ENCODE measurements at regions not wholly inside any gene's neighbourhood (a gene's known extent, or its start where the extent isn't known, plus 50 kb on each side); places are given as distances from the start of the nearest gene placed in this dataset.
"Not testable (repeated sequence)": the region's sequence is repeated elsewhere in the genome, so short reads cannot be mapped to it uniquely, and the experiment has no call there.

DNA sequence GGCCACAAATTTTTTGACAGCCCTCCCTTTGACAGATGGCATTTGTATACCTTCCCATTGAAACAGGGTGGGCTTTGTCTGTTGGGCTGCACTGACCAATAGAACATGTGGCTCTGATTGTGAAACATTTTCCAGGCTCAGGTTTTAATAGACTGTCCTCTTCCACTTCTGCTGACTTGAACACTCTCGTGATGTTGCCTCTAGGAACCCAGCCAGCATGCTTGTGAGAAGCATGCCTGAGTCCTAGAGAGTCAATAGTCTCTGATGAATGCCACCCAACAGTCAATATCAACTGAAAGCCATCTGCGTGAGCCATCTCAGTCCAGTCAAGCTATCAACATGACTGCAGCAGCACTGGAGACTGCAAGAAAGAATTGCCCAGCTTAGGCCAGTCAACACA, 290.0 kb downstream of the SLC7A11 start:
- CTCF ChIA-PET = no interaction called here
- Mint-ChIP-seq H3K9me3 (peaks cover 5% of the 10 kb centered on the region), H3K27me3 (no peaks in the 10 kb centered on the region), H3K36me3 (ENCODE audit: low read depth) (no peaks in the 10 kb centered on the region), H3K4me1 (ENCODE audit: low read depth) (no peaks in the 10 kb centered on the region), H3K4me3 (no peak overlapping the region), H3K27ac (no peak overlapping the region)
- intact Hi-C loops (cut with micrococcal nuclease) = no loop called here
- TF ChIP-seq, protein P1, sequence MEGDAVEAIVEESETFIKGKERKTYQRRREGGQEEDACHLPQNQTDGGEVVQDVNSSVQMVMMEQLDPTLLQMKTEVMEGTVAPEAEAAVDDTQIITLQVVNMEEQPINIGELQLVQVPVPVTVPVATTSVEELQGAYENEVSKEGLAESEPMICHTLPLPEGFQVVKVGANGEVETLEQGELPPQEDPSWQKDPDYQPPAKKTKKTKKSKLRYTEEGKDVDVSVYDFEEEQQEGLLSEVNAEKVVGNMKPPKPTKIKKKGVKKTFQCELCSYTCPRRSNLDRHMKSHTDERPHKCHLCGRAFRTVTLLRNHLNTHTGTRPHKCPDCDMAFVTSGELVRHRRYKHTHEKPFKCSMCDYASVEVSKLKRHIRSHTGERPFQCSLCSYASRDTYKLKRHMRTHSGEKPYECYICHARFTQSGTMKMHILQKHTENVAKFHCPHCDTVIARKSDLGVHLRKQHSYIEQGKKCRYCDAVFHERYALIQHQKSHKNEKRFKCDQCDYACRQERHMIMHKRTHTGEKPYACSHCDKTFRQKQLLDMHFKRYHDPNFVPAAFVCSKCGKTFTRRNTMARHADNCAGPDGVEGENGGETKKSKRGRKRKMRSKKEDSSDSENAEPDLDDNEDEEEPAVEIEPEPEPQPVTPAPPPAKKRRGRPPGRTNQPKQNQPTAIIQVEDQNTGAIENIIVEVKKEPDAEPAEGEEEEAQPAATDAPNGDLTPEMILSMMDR (IDR thresholded peaks at IDR 0.05) = no peak
- POLR2A ChIA-PET = no interaction called here
- DNase-seq (no peak), ATAC-seq (no peak)

- TF ChIP-seq, protein P1 (IDR thresholded peaks at IDR 0.05) = no peak
- intact Hi-C loops (cut with micrococcal nuclease) = no loop called here
- H3K27ac Mint-ChIP-seq = no peak overlapping the region
- DNase-seq (no peak), ATAC-seq (no peak)
- H3K27me3 Mint-ChIP-seq = no peaks in the 10 kb centered on the region
- no peak overlapping the region for H3K4me3 Mint-ChIP-seq
- CTCF ChIA-PET = no interaction called here
- H3K4me1 Mint-ChIP-seq (ENCODE audit: low read depth) = no peaks in the 10 kb centered on the region
- POLR2A ChIA-PET = no interaction called here
- H3K9me3 Mint-ChIP-seq = peaks cover 5% of the 10 kb centered on the region
- H3K36me3 Mint-ChIP-seq (ENCODE audit: low read depth) = no peaks in the 10 kb centered on the region
Observed at GRCh38 chr4:137950286-137950685, 291.9 kb downstream of the SLC7A11 start.

DNA sequence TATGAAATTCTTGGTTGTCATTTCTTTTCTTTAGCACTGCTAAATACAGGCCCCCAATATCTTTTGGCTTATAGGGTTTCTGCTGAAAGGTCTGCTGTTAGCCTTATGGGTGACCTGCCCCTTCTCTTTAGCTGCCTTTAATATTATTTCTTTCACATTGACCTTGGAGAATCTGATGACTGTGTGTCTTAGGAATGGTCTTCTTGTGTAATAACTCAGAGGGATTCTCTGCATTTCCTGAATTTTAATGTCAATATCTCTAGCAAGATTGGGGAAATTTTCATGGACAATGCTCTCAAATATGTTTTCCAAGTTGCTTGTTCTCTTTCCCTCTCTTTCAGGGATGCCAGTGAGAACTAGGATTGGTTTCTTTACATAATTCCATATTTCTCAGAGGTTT, 292.4 kb downstream of the SLC7A11 start:
- ATAC-seq (no peak), DNase-seq (no peak)
- Mint-ChIP-seq H3K27ac (no peak overlapping the region), H3K27me3 (no peaks in the 10 kb centered on the region), H3K9me3 (peaks cover 5% of the 10 kb centered on the region), H3K4me3 (no peak overlapping the region), H3K36me3 (ENCODE audit: low read depth) (no peaks in the 10 kb centered on the region), H3K4me1 (ENCODE audit: low read depth) (no peaks in the 10 kb centered on the region)
- ChIA-PET POLR2A (no interaction called here), CTCF (no interaction called here)
- TF ChIP-seq, protein P1 (IDR thresholded peaks at IDR 0.05) = no peak
- intact Hi-C loops (cut with micrococcal nuclease) = no loop called here

DNA sequence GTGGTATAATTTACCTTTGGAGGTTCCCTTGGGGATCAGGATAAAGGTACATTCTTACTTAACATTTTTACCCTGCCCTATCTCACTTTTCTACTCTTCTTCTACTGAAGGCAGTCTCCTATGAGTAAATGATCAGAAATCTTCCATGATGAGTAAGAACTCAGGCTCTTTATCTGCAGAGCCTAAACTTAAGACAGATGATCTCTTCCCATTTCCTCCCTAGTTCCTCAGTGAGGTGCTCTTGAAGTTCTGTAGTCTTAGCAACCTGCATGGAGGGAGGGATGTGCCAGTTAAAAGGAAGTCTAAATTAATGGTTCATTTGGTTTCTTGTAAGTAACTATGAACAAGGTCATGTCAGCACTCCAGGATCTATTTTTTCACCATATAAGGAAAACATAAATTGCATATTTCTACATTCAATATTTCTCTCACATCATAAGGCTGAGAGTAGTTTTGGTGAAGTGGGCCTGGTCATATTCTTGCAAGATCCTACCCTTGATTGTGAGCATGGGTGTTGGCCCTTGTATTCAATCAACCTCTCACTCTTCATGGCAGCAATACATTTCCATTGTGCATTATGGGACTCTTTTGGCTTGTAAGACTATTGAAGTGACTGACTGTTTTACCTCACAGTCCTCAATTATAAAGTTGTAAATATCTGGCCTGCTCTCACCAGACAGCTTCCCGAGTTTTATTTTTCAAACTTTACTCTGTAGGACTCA, 295.5 kb downstream of the SLC7A11 start:
- intact Hi-C loops (cut with micrococcal nuclease) = no loop called here
- no peak for ATAC-seq
- Mint-ChIP-seq H3K4me3 (no peak overlapping the region), H3K27ac (no peak overlapping the region), H3K4me1 (ENCODE audit: low read depth) (no peaks in the 10 kb centered on the region), H3K9me3 (no peaks in the 10 kb centered on the region), H3K27me3 (no peaks in the 10 kb centered on the region), H3K36me3 (ENCODE audit: low read depth) (no peaks in the 10 kb centered on the region)
- POLR2A ChIA-PET = no interaction called here
- CTCF ChIA-PET = no interaction called here
- TF ChIP-seq, protein P1 (IDR thresholded peaks at IDR 0.05) = no peak
- no peak for DNase-seq

DNA sequence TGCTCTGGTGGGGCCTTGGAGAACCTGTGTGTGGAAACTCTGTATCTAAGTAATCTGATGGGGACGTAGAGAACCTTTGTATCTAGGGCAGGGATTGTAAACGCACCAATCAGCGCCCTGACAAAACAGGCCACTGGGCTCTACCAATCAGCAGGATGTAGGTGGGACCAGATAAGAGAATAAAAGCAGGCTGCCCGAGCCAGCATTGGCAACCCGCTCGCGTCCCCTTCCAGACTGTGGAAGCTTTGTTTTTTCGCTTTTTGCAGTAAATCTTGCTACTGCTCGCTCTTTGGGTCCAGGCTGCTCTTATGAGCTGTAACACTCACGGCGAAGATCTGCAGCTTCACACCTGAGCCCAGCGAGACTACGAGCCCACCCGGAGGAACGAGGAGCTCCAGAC, 299.3 kb downstream of the SLC7A11 start:
- H3K9me3 Mint-ChIP-seq; H3K4me3 Mint-ChIP-seq; intact Hi-C loops (cut with micrococcal nuclease); H3K4me1 Mint-ChIP-seq (ENCODE audit: low read depth); DNase-seq; H3K27ac Mint-ChIP-seq; POLR2A ChIA-PET; CTCF ChIA-PET; ATAC-seq; H3K36me3 Mint-ChIP-seq (ENCODE audit: low read depth); H3K27me3 Mint-ChIP-seq: not testable (repeated sequence)

DNA sequence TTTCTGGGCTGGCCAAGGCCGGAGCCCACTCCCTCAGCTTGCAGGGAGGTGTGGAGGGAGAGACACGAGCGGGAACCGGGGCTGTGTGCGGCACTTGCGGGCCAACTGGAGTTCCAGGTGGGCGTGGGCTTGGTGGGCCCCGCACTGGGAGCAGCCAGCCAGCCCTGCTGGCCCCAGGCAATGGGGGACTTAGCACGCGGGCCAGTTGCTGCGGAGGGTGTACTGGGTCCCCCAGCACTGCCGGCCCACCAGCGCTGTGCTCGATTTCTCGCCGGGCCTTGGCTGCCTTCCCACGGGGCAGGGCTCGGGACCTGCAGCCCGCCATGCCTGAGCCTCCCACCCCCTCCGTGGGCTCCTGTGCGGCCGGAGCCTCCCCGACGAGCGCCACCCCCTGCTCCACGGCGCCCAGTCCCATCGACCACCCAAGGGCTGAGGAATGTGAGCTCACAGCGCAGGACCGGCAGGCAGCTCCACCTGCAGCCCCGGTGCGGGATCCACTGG, 300.1 kb downstream of the SLC7A11 start:
- H3K27ac Mint-ChIP-seq; intact Hi-C loops (cut with micrococcal nuclease); CTCF ChIA-PET; ATAC-seq; DNase-seq; H3K36me3 Mint-ChIP-seq (ENCODE audit: low read depth); H3K27me3 Mint-ChIP-seq; H3K9me3 Mint-ChIP-seq; H3K4me1 Mint-ChIP-seq (ENCODE audit: low read depth); POLR2A ChIA-PET; H3K4me3 Mint-ChIP-seq: not testable (repeated sequence)

Data from activated CD8-positive, alpha-beta T cell treated with anti-CD3 and anti-CD28 coated beads for 36 hours (primary cell).